Kidney epithelial cell (primary cell): ENCODE measurements at regions not wholly inside any gene's neighbourhood (a gene's known extent, or its start where the extent isn't known, plus 50 kb on each side); places are given as distances from the start of the nearest gene placed in this dataset.

Source experiments
- DNase-seq: peaks from one replicate; pipeline ENCODE4 v3.0.0-alpha.2; 2010; ENCODE audit warnings: low read depth
- H3K27me3 ChIP-seq: 2 replicates; pipeline ENCODE4 v1.6.0; 2011; ENCODE audit warnings: low read length; ENCODE audit not compliant: control insufficient read depth, insufficient read depth
- H3K36me3 ChIP-seq: 2 replicates; pipeline ENCODE4 v1.5.1; 2011; ENCODE audit warnings: low read length; ENCODE audit not compliant: control insufficient read depth, insufficient read depth
- H3K4me3 ChIP-seq: 2 replicates; pipeline ENCODE4 v1.5.1; 2011; ENCODE audit warnings: low read depth, mild to moderate bottlenecking, control low read depth, low read length
- CTCF ChIP-seq: IDR thresholded peaks from 2 replicates; pipeline ENCODE4 v1.5.1; 2011; ENCODE audit warnings: mild to moderate bottlenecking, moderate library complexity, low read length, control low read depth, inconsistent platforms; ENCODE audit not compliant: insufficient read depth, poor library complexity, severe bottlenecking

- no peaks in the 10 kb centered on the region for H3K36me3 ChIP-seq
- H3K27me3 ChIP-seq = no peaks in the 10 kb centered on the region
- DNase-seq = no peak
- no peak for TF ChIP-seq CTCF
- H3K4me3 ChIP-seq = no peak overlapping the region
These were observed 96.8 kb upstream of the KLF12 start for GRCh38 chr13:74230984-74231501.

- no peaks in the 10 kb centered on the region for H3K27me3 ChIP-seq
- H3K36me3 ChIP-seq = no peaks in the 10 kb centered on the region
- H3K4me3 ChIP-seq = no peak overlapping the region
- TF ChIP-seq CTCF = no peak
- no peak for DNase-seq
These were observed 95.0 kb upstream of the KLF12 start for GRCh38 chr13:74229242-74229641.

GRCh38 chr13:74227476-74228158 lies 93.4 kb upstream of the KLF12 start:
- Histone ChIP-seq H3K36me3 (no peaks in the 10 kb centered on the region), H3K27me3 (no peaks in the 10 kb centered on the region), H3K4me3 (no peak overlapping the region)
- no peak for TF ChIP-seq CTCF
- no peak for DNase-seq

GRCh38 chr13:74226791-74227475 lies 92.7 kb upstream of the KLF12 start:
- DNase-seq = no peak
- Histone ChIP-seq H3K27me3 (no peaks in the 10 kb centered on the region), H3K4me3 (no peak overlapping the region), H3K36me3 (no peaks in the 10 kb centered on the region)
- no peak for TF ChIP-seq CTCF

- no peak for DNase-seq
- Histone ChIP-seq H3K4me3 (no peak overlapping the region), H3K27me3 (no peaks in the 10 kb centered on the region), H3K36me3 (no peaks in the 10 kb centered on the region)
- no peak for TF ChIP-seq CTCF
These were observed 87.5 kb upstream of the KLF12 start for GRCh38 chr13:74221752-74222151.
